DND-41 (cell line): ENCODE measurements at regions not wholly inside any gene's neighbourhood (a gene's known extent, or its start where the extent isn't known, plus 50 kb on each side); places are given as distances from the start of the nearest gene placed in this dataset.

Experiments used
- ATAC-seq: fragments of 200-7000 bp; cut with Tn5 transposase; 3 replicates; pipeline ENCODE4 v1.9.1; 2021; ENCODE audit warnings: low read depth; ENCODE audit not compliant: insufficient read depth
- DNase-seq: peaks from one replicate; pipeline ENCODE4 v3.0.0-alpha.2; 2020
- H2AFZ ChIP-seq: 2 replicates; pipeline ENCODE4 v1.6.0; 2012; ENCODE audit warnings: low read depth, low read length
- H3K27ac ChIP-seq: 2 replicates; pipeline ENCODE4 v1.5.1; 2012; ENCODE audit warnings: low read length, inconsistent platforms
- H3K27me3 ChIP-seq: fragments of 200-600 bp; sonication (generic); 2 replicates; pipeline ENCODE4 v1.6.0; 2012; ENCODE audit warnings: low read length, mild to moderate bottlenecking, inconsistent platforms; ENCODE audit not compliant: insufficient read depth, poor library complexity
- H3K36me3 ChIP-seq: 2 replicates; pipeline ENCODE4 v1.5.1; 2012; ENCODE audit warnings: low read length, inconsistent platforms; ENCODE audit not compliant: insufficient read depth
- H3K4me1 ChIP-seq: 2 replicates; pipeline ENCODE4 v1.5.1; 2012; ENCODE audit warnings: mild to moderate bottlenecking, low read length; ENCODE audit not compliant: insufficient read depth
- H3K4me2 ChIP-seq: 2 replicates; pipeline ENCODE4 v1.6.0; 2012; ENCODE audit warnings: mild to moderate bottlenecking, moderate library complexity, low read length, inconsistent platforms; ENCODE audit not compliant: insufficient read depth
- H3K4me3 ChIP-seq, 2 experiments: fragments of 200-600 bp in 1 of 2; shearing (Covaris generic) in 1 of 2; 2 replicates each; pipeline ENCODE4 v1.5.1; 2012 to 2016; ENCODE audit warnings: inconsistent platforms in 2 of 2, low read length in 2 of 2, mild to moderate bottlenecking in 2 of 2, low read depth in 1 of 2, moderate library complexity in 1 of 2
- H3K79me2 ChIP-seq: 2 replicates; pipeline ENCODE4 v1.6.0; 2012; ENCODE audit warnings: low read length, inconsistent platforms; ENCODE audit not compliant: insufficient read depth
- H3K9ac ChIP-seq: 2 replicates; pipeline ENCODE4 v1.6.0; 2012; ENCODE audit warnings: low read depth, mild to moderate bottlenecking, inconsistent platforms, low read length, moderate library complexity
- H3K9me3 ChIP-seq: 2 replicates; pipeline ENCODE4 v1.5.1; 2012; ENCODE audit warnings: low read length, moderate library complexity, mild to moderate bottlenecking, inconsistent platforms; ENCODE audit not compliant: insufficient read depth, severe bottlenecking
- H4K20me1 ChIP-seq: 2 replicates; pipeline ENCODE4 v1.6.0; 2012; ENCODE audit warnings: low read length; ENCODE audit not compliant: insufficient read depth
- EZH2 ChIP-seq: IDR thresholded peaks from 3 replicates; pipeline ENCODE4 v1.6.1; 2012; ENCODE audit warnings: borderline replicate concordance, low read depth, mild to moderate bottlenecking, moderate library complexity, low read length, inconsistent platforms; ENCODE audit not compliant: severe bottlenecking
- TF ChIP-seq, protein P1 (sequence below): IDR thresholded peaks from 2 replicates; pipeline ENCODE4 v1.5.1; 2012; ENCODE audit warnings: borderline replicate concordance, low read length, moderate library complexity, mild to moderate bottlenecking; ENCODE audit not compliant: poor library complexity, severe bottlenecking; ENCODE audit errors: extremely low read depth

DNA sequence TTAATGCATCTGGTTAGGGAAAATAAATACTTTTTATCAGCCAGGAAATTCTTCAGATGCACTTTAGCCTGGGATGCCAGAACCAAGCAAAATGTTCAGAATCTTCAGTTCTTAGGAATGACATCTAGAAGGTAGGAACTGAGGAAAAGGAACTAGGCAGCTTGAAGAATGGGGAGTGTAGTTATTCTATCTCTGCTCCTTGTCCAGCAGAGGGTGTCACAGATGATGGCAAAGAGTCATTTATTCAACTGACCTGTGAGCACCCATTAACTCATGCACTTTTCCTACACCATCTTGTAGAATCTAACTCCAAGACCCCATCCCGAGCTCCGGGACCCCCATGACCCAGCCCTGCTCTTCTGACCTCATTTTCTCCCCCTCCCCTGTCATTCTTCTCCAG, 122.1 kb upstream of the ISX start:
- no peak overlapping the region for H3K9ac ChIP-seq
- DNase-seq, result no peak
- no peaks in the 10 kb centered on the region for H3K27me3 ChIP-seq
- ATAC-seq, result no peak
- no peaks in the 10 kb centered on the region for H3K79me2 ChIP-seq
- H3K4me1 ChIP-seq, result no peaks in the 10 kb centered on the region
- H3K4me2 ChIP-seq, result no peak overlapping the region
- no peak overlapping the region for H3K27ac ChIP-seq
- no peaks in the 10 kb centered on the region for H3K9me3 ChIP-seq
- no peak overlapping the region for H2AFZ ChIP-seq
- no peaks in the 10 kb centered on the region for H4K20me1 ChIP-seq
- H3K36me3 ChIP-seq, result no peaks in the 10 kb centered on the region
- TF ChIP-seq, protein P1, sequence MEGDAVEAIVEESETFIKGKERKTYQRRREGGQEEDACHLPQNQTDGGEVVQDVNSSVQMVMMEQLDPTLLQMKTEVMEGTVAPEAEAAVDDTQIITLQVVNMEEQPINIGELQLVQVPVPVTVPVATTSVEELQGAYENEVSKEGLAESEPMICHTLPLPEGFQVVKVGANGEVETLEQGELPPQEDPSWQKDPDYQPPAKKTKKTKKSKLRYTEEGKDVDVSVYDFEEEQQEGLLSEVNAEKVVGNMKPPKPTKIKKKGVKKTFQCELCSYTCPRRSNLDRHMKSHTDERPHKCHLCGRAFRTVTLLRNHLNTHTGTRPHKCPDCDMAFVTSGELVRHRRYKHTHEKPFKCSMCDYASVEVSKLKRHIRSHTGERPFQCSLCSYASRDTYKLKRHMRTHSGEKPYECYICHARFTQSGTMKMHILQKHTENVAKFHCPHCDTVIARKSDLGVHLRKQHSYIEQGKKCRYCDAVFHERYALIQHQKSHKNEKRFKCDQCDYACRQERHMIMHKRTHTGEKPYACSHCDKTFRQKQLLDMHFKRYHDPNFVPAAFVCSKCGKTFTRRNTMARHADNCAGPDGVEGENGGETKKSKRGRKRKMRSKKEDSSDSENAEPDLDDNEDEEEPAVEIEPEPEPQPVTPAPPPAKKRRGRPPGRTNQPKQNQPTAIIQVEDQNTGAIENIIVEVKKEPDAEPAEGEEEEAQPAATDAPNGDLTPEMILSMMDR, result no peak
- no peak for TF ChIP-seq EZH2
- no peak overlapping the region for H3K4me3 ChIP-seq

DNA sequence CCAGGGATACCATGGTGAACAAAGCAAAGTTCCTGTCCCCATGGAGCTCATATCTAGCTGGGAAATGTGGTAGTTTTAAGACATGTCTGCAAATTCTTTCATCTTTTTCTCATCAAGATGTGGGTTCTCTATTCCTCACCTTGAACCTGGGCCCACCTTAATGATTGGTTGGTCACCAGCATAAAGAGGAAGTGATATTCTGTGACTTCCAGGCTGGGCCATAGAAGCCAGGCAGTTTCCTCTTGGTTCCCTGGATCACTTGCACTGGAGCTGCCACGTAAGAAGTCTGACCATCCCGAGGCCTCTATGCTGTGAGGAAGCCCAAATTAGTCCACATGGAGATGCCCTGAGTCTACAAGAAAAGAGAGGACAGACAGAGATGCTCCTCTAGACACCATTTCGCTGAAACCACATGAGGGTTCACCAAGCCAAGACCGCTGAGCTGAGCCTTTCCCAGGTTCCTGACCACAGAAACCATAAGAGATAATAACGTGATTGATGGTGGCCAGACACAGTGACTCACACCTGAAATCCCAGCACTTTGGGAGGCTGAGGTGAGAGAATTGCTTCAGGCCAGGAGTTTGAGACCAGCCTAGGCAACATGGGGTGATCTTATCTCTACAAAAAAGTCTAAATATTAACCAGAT, 119.5 kb upstream of the ISX start:
- Histone ChIP-seq H3K27ac (no peak overlapping the region), H3K9me3 (no peaks in the 10 kb centered on the region), H4K20me1 (no peaks in the 10 kb centered on the region), H3K9ac (no peak overlapping the region), H3K4me2 (no peak overlapping the region), H3K4me3 (no peak overlapping the region), H3K36me3 (no peaks in the 10 kb centered on the region), H2AFZ (no peak overlapping the region), H3K79me2 (no peaks in the 10 kb centered on the region), H3K4me1 (no peaks in the 10 kb centered on the region), H3K27me3 (no peaks in the 10 kb centered on the region)
- TF ChIP-seq EZH2, result no peak
- TF ChIP-seq, protein P1, result no peak
- DNase-seq (no peak), ATAC-seq (no peak)

DNA sequence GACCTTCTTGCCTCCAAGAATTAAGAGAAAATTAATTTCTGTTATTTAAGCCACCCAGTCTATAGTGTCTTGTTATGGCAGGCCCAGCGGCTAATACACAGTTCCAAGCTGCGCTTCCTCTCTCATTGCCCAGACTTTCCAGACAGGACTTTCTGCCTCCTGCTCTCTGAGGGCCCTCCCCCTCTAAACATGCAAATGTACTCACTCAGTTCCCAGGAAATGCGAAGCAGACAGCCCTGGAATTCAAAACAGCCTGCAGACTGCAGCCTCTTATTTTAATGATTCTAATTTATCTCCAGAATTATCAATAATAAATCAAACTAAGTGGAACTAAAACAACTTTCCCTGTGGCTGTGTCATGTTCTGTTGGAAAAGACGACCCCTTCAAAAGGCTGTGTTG, 115.5 kb upstream of the ISX start:
- Histone ChIP-seq H3K36me3 (no peaks in the 10 kb centered on the region), H3K79me2 (no peaks in the 10 kb centered on the region), H3K9me3 (no peaks in the 10 kb centered on the region), H3K27me3 (no peaks in the 10 kb centered on the region), H3K9ac (no peak overlapping the region), H3K4me3 (no peak overlapping the region), H4K20me1 (no peaks in the 10 kb centered on the region), H2AFZ (no peak overlapping the region), H3K4me2 (no peak overlapping the region), H3K27ac (no peak overlapping the region), H3K4me1 (no peaks in the 10 kb centered on the region)
- ATAC-seq (no peak), DNase-seq (no peak)
- TF ChIP-seq EZH2, result no peak
- TF ChIP-seq, protein P1, result no peak

DNA sequence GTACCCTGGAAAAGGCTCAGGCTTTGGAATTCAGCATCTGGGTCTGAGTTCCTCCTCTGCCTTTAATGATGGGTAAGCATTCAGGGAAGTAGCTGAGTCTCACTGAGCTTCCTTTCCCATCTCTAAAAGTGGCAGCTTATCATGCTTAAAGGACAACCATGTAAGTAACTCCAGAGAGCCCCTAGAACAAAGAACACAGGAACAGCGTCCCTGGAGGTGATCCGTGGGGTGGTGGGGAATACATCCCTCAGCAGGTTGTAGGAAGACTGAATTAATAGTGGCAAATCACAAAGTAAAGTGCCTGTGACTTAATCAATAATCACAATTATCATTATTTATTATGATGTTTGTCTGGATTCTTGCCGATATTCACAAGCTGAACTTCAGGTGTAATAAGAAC, 114.7 kb upstream of the ISX start:
- TF ChIP-seq, protein P1, result no peak
- no peak for TF ChIP-seq EZH2
- no peaks in the 10 kb centered on the region for H3K36me3 ChIP-seq
- no peak overlapping the region for H3K4me3 ChIP-seq
- H2AFZ ChIP-seq, result no peak overlapping the region
- no peaks in the 10 kb centered on the region for H3K27me3 ChIP-seq
- H3K27ac ChIP-seq, result no peak overlapping the region
- ATAC-seq (no peak), DNase-seq (no peak)
- no peak overlapping the region for H3K4me2 ChIP-seq
- H3K4me1 ChIP-seq, result no peaks in the 10 kb centered on the region
- no peaks in the 10 kb centered on the region for H3K79me2 ChIP-seq
- H3K9me3 ChIP-seq, result no peaks in the 10 kb centered on the region
- no peaks in the 10 kb centered on the region for H4K20me1 ChIP-seq
- no peak overlapping the region for H3K9ac ChIP-seq
